ENCODE measurements at regions not wholly inside any gene's neighbourhood (a gene's known extent, or its start where the extent isn't known, plus 50 kb on each side); places are given as distances from the start of the nearest gene placed in this dataset.
"Not testable (repeated sequence)": the region's sequence is repeated elsewhere in the genome, so short reads cannot be mapped to it uniquely, and the experiment has no call there.

- DNase-seq, result no peak
These were observed 474.4 kb upstream of the NR5A2 start for GRCh38 chr1:199553104-199553503.

GRCh38 chr1:199561334-199561733, 466.2 kb upstream of the NR5A2 start:
- no peak for DNase-seq

- no peak for DNase-seq
These were observed 454.5 kb upstream of the NR5A2 start for GRCh38 chr1:199573047-199573446.

GRCh38 chr1:199574950-199575349, 452.6 kb upstream of the NR5A2 start:
- no peak for DNase-seq

GRCh38 chr1:199580300-199580699, 447.2 kb upstream of the NR5A2 start:
- no peak for DNase-seq

GRCh38 chr1:199585392-199585791, 442.1 kb upstream of the NR5A2 start:
- DNase-seq, result no peak

GRCh38 chr1:199590708-199591107, 436.8 kb upstream of the NR5A2 start:
- DNase-seq, result no peak

GRCh38 chr1:199591468-199591867, 436.0 kb upstream of the NR5A2 start:
- DNase-seq, result no peak

- no peak for DNase-seq
These were observed 434.0 kb upstream of the NR5A2 start for GRCh38 chr1:199593475-199593874.

GRCh38 chr1:199596448-199596847, 431.1 kb upstream of the NR5A2 start:
- not testable (repeated sequence) for DNase-seq

GRCh38 chr1:199597152-199597551, 430.4 kb upstream of the NR5A2 start:
- no peak for DNase-seq

- DNase-seq, result no peak
These were observed 419.1 kb upstream of the NR5A2 start for GRCh38 chr1:199608414-199608813.

GRCh38 chr1:199612976-199613774, 414.3 kb upstream of the NR5A2 start:
- DNase-seq, result no peak

- DNase-seq, result no peak
These were observed 410.6 kb upstream of the NR5A2 start for GRCh38 chr1:199616947-199617346.

GRCh38 chr1:199619223-199619622, 408.3 kb upstream of the NR5A2 start:
- DNase-seq, result no peak

GRCh38 chr1:199626228-199626627, 401.3 kb upstream of the NR5A2 start:
- DNase-seq, result not testable (repeated sequence)

- no peak for DNase-seq
These were observed 397.9 kb upstream of the NR5A2 start for GRCh38 chr1:199629624-199630023.

GRCh38 chr1:199639453-199639852, 388.1 kb upstream of the NR5A2 start:
- DNase-seq, result no peak

GRCh38 chr1:199641531-199641930, 386.0 kb upstream of the NR5A2 start:
- no peak for DNase-seq

- DNase-seq, result no peak
These were observed 382.6 kb upstream of the NR5A2 start for GRCh38 chr1:199644912-199645311.

- DNase-seq, result no peak
These were observed 380.7 kb upstream of the NR5A2 start for GRCh38 chr1:199646761-199647160.

GRCh38 chr1:199657449-199657848, 370.1 kb upstream of the NR5A2 start:
- no peak for DNase-seq

- no peak for DNase-seq
These were observed 367.4 kb upstream of the NR5A2 start for GRCh38 chr1:199660071-199660470.

- DNase-seq, result no peak
These were observed 362.1 kb upstream of the NR5A2 start for GRCh38 chr1:199665371-199665770.

- DNase-seq, result no peak
These were observed 360.4 kb upstream of the NR5A2 start for GRCh38 chr1:199667089-199667488.

All from NCI-H1048 (cell line).